GM19023 (cell line): ENCODE measurements at regions not wholly inside any gene's neighbourhood (a gene's known extent, or its start where the extent isn't known, plus 50 kb on each side); places are given as distances from the start of the nearest gene placed in this dataset.

Experiments
- ATAC-seq: cut with Tn5 transposase; IDR thresholded peaks from one replicate; pipeline ENCODE4 v1.9.1; 2021; ENCODE audit warnings: mild to moderate bottlenecking, moderate library complexity; ENCODE audit not compliant: unreplicated experiment

- ATAC-seq, result no peak
Observed at GRCh38 chr4:111770514-111770913, 374.7 kb upstream of the FAM241A start.

GRCh38 chr4:111773858-111774257 lies 371.4 kb upstream of the FAM241A start:
- ATAC-seq, result no peak

GRCh38 chr4:111775556-111776297 lies 369.5 kb upstream of the FAM241A start:
- ATAC-seq, result no peak

- no peak for ATAC-seq
Observed at GRCh38 chr4:111776561-111776960, 368.7 kb upstream of the FAM241A start.

- no peak for ATAC-seq
Observed at GRCh38 chr4:111778543-111778942, 366.7 kb upstream of the FAM241A start.

GRCh38 chr4:111780965-111781364 lies 364.3 kb upstream of the FAM241A start:
- no peak for ATAC-seq

GRCh38 chr4:111781611-111782010 lies 363.6 kb upstream of the FAM241A start:
- no peak for ATAC-seq

GRCh38 chr4:111788099-111788498 lies 357.2 kb upstream of the FAM241A start:
- no peak for ATAC-seq

GRCh38 chr4:111789901-111790640 lies 355.2 kb upstream of the FAM241A start:
- ATAC-seq, result no peak

GRCh38 chr4:111792632-111793031 lies 352.6 kb upstream of the FAM241A start:
- ATAC-seq, result no peak

GRCh38 chr4:111793433-111794091 lies 351.7 kb upstream of the FAM241A start:
- no peak for ATAC-seq

GRCh38 chr4:111797455-111798163 lies 347.6 kb upstream of the FAM241A start:
- ATAC-seq, result no peak

- ATAC-seq, result no peak
Observed at GRCh38 chr4:111798840-111799239, 346.4 kb upstream of the FAM241A start.

- no peak for ATAC-seq
Observed at GRCh38 chr4:111800551-111800950, 344.7 kb upstream of the FAM241A start.

- ATAC-seq, result no peak
Observed at GRCh38 chr4:111802191-111802590, 343.1 kb upstream of the FAM241A start.

- ATAC-seq, result no peak
Observed at GRCh38 chr4:111806331-111806730, 338.9 kb upstream of the FAM241A start.

- ATAC-seq, result no peak
Observed at GRCh38 chr4:111807576-111807975, 337.7 kb upstream of the FAM241A start.

GRCh38 chr4:111808174-111808573 lies 337.1 kb upstream of the FAM241A start:
- ATAC-seq, result no peak

GRCh38 chr4:111811661-111812060 lies 333.6 kb upstream of the FAM241A start:
- ATAC-seq, result no peak

- ATAC-seq, result no peak
Observed at GRCh38 chr4:111812114-111812513, 333.1 kb upstream of the FAM241A start.

- no peak for ATAC-seq
Observed at GRCh38 chr4:111812760-111813159, 332.5 kb upstream of the FAM241A start.
